Activated B cell treated with CpG ODN at 0.5 μM for 24 hours (primary cell): ENCODE measurements at regions not wholly inside any gene's neighbourhood (a gene's known extent, or its start where the extent isn't known, plus 50 kb on each side); places are given as distances from the start of the nearest gene placed in this dataset.

Experiments
- ATAC-seq: fragments of 200-7000 bp; cut with Tn5 transposase; one replicate; pipeline ENCODE4 v1.10.0; 2021; ENCODE audit warnings: low read depth, mild to moderate bottlenecking, moderate library complexity
- CTCF ChIA-PET: fragments of 350-600 bp; sonication (Branson Sonifier 250); formaldehyde crosslinking; loops from one replicate; lab custom pipeline; 2021; ENCODE audit warnings: antibody characterized with exemption; lab: Charles Lee
- POLR2A ChIA-PET: fragments of 350-600 bp; sonication (Branson Sonifier 250); formaldehyde crosslinking; loops from one replicate; lab custom pipeline; 2021; ENCODE audit warnings: antibody characterized with exemption; lab: Charles Lee
- DNase-seq: peaks from one replicate; pipeline ENCODE4 v3.0.0; 2022
- H3K27ac Mint-ChIP-seq: one replicate; pipeline ENCODE4 v1.8.0; 2020; ENCODE audit warnings: mixed read lengths
- H3K27me3 Mint-ChIP-seq: one replicate; pipeline ENCODE4 v1.8.0; 2021; ENCODE audit warnings: mixed read lengths
- H3K36me3 Mint-ChIP-seq: one replicate; pipeline ENCODE4 v1.8.0; 2021; ENCODE audit warnings: low read depth, mixed read lengths
- H3K4me1 Mint-ChIP-seq: one replicate; pipeline ENCODE4 v1.8.0; 2021; ENCODE audit warnings: mixed read lengths
- H3K4me3 Mint-ChIP-seq: one replicate; pipeline ENCODE4 v1.8.0; 2020; ENCODE audit warnings: mild to moderate bottlenecking, mixed read lengths
- H3K9me3 Mint-ChIP-seq: one replicate; pipeline ENCODE4 v1.8.0; 2020; ENCODE audit warnings: mixed read lengths
- CTCF ChIP-seq: fragments of 200-600 bp; IDR thresholded peaks from one replicate; pipeline ENCODE4 v1.8.0; 2022; ENCODE audit warnings: antibody characterized with exemption, mild to moderate bottlenecking
- intact Hi-C: fragments of 100-400 bp; cut with micrococcal nuclease; formaldehyde crosslinking; loops from one replicate; pipeline ENCODE4 v1.15.1; 2024

GRCh38 chr5:135721548-135722090 lies 112.8 kb upstream of the SLC25A48 start:
- H3K4me1 Mint-ChIP-seq, result no peaks in the 10 kb centered on the region
- H3K9me3 Mint-ChIP-seq, result no peaks in the 10 kb centered on the region
- CTCF ChIA-PET, result no interaction called here
- TF ChIP-seq CTCF, result no peak
- no peaks in the 10 kb centered on the region for H3K36me3 Mint-ChIP-seq
- H3K4me3 Mint-ChIP-seq, result no peak overlapping the region
- intact Hi-C loops, result no loop called here
- H3K27ac Mint-ChIP-seq, result no peak overlapping the region
- ATAC-seq, result no peak
- POLR2A ChIA-PET, result no interaction called here
- DNase-seq, result no peak
- peaks cover 1% of the 10 kb centered on the region for H3K27me3 Mint-ChIP-seq

- no peak for DNase-seq
- intact Hi-C loops, result no loop called here
- H3K4me3 Mint-ChIP-seq, result no peak overlapping the region
- no peaks in the 10 kb centered on the region for H3K9me3 Mint-ChIP-seq
- no peak for ATAC-seq
- H3K27me3 Mint-ChIP-seq, result peaks cover 1% of the 10 kb centered on the region
- ChIA-PET POLR2A (no interaction called here), CTCF (no interaction called here)
- H3K27ac Mint-ChIP-seq, result no peak overlapping the region
- no peaks in the 10 kb centered on the region for H3K36me3 Mint-ChIP-seq
- H3K4me1 Mint-ChIP-seq, result no peaks in the 10 kb centered on the region
- TF ChIP-seq CTCF, result no peak
Observed at GRCh38 chr5:135720191-135720590, 114.3 kb upstream of the SLC25A48 start.

GRCh38 chr5:135719428-135720063 lies 114.9 kb upstream of the SLC25A48 start:
- ATAC-seq, result no peak
- TF ChIP-seq CTCF, result no peak
- Mint-ChIP-seq H3K4me1 (no peaks in the 10 kb centered on the region), H3K9me3 (no peaks in the 10 kb centered on the region), H3K36me3 (no peaks in the 10 kb centered on the region), H3K27ac (no peak overlapping the region), H3K27me3 (peaks cover 1% of the 10 kb centered on the region), H3K4me3 (no peak overlapping the region)
- DNase-seq, result no peak
- CTCF ChIA-PET, result no interaction called here
- intact Hi-C loops, result no loop called here
- POLR2A ChIA-PET, result no interaction called here

GRCh38 chr5:135718651-135719050 lies 115.8 kb upstream of the SLC25A48 start:
- no peaks in the 10 kb centered on the region for H3K9me3 Mint-ChIP-seq
- intact Hi-C loops, result no loop called here
- CTCF ChIA-PET, result no interaction called here
- POLR2A ChIA-PET, result no interaction called here
- H3K4me3 Mint-ChIP-seq, result no peak overlapping the region
- H3K36me3 Mint-ChIP-seq, result no peaks in the 10 kb centered on the region
- H3K4me1 Mint-ChIP-seq, result no peaks in the 10 kb centered on the region
- no peak overlapping the region for H3K27ac Mint-ChIP-seq
- ATAC-seq (no peak), DNase-seq (no peak)
- peaks cover 1% of the 10 kb centered on the region for H3K27me3 Mint-ChIP-seq
- TF ChIP-seq CTCF, result no peak

DNA sequence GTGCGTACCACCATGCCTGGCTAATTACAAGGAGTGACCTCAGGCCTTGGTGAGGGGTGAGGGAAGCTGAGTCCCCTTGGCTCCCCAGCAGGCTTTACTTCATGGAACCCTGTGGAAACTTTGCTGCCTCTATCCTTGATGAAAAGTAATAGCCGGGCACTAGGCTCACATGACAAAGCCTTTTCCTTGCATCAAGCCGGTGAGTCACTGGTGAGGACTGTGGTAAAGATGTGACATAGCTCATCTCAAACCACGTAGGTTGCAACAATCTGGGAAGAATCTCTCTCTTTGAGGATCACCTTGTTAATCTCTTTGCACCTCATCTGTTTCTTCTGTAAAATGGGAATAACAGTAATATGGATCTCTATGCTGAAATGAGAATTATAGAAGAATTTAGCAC lies 116.3 kb upstream of the SLC25A48 start:
- ATAC-seq, result no peak
- intact Hi-C loops, result no loop called here
- CTCF ChIA-PET, result no interaction called here

More for the DNA sequence above, 116.3 kb upstream of the SLC25A48 start:
- Mint-ChIP-seq H3K4me3 (no peak overlapping the region), H3K4me1 (no peaks in the 10 kb centered on the region), H3K36me3 (no peaks in the 10 kb centered on the region), H3K9me3 (no peaks in the 10 kb centered on the region), H3K27ac (no peak overlapping the region), H3K27me3 (peaks cover 1% of the 10 kb centered on the region)
- POLR2A ChIA-PET, result no interaction called here
- no peak for DNase-seq
- TF ChIP-seq CTCF, result no peak
